Hypothalamus (tissue), 51 donors: ENCODE measurements at regions not wholly inside any gene's neighbourhood (a gene's known extent, or its start where the extent isn't known, plus 50 kb on each side); places are given as distances from the start of the nearest gene placed in this dataset.
"Not testable (repeated sequence)": the region's sequence is repeated elsewhere in the genome, so short reads cannot be mapped to it uniquely, and the experiment has no call there.

ENCODE experiments used
- DNase-seq, 51 donors: peaks; one replicate each; lab custom pipeline; 2025; lab: John Stamatoyannopoulos, UW

GRCh38 chr14:105852378-105853088, 326.1 kb downstream of the TMEM121 start:
- DNase-seq, result no peak

GRCh38 chr14:105853089-105853906, 326.9 kb downstream of the TMEM121 start:
- no peak for DNase-seq

- DNase-seq, result no peak
Measured at GRCh38 chr14:105853907-105854599, 327.7 kb downstream of the TMEM121 start.

- DNase-seq, result peak in 1 of 51 donors; percentile 47
Measured at GRCh38 chr14:105854600-105855245, 328.3 kb downstream of the TMEM121 start.

- no peak for DNase-seq
Measured at GRCh38 chr14:105855246-105855892, 329.0 kb downstream of the TMEM121 start.

GRCh38 chr14:105855893-105856675, 329.7 kb downstream of the TMEM121 start:
- DNase-seq, result no peak

GRCh38 chr14:105856676-105857219, 330.4 kb downstream of the TMEM121 start:
- DNase-seq, result no peak

GRCh38 chr14:105857220-105857825, 330.9 kb downstream of the TMEM121 start:
- DNase-seq, result no peak

- no peak for DNase-seq
Measured at GRCh38 chr14:105857826-105858675, 331.7 kb downstream of the TMEM121 start.

- no peak for DNase-seq
Measured at GRCh38 chr14:105858676-105859025, 332.3 kb downstream of the TMEM121 start.

- not testable (repeated sequence) for DNase-seq
Measured at GRCh38 chr14:105859073-105859716, 332.8 kb downstream of the TMEM121 start.

GRCh38 chr14:105859717-105860614, 333.6 kb downstream of the TMEM121 start:
- no peak for DNase-seq

- DNase-seq, result no peak
Measured at GRCh38 chr14:105860615-105861580, 334.5 kb downstream of the TMEM121 start.

- no peak for DNase-seq
Measured at GRCh38 chr14:105861985-105862465, 335.6 kb downstream of the TMEM121 start.
